RWPE1 (cell line): ENCODE measurements at regions not wholly inside any gene's neighbourhood (a gene's known extent, or its start where the extent isn't known, plus 50 kb on each side); places are given as distances from the start of the nearest gene placed in this dataset.

Experiments used
- CTCF ChIA-PET: fragments of 350-600 bp; sonication (Branson Sonifier 250); formaldehyde crosslinking; extraction: SDS; loops from one replicate; lab custom pipeline; 2021; lab: Yijun Ruan, JAX
- POLR2A ChIA-PET: fragments of 400-600 bp; formaldehyde crosslinking; extraction: SDS; loops from one replicate; lab custom pipeline; 2020; ENCODE audit warnings: antibody characterized with exemption; ENCODE audit not compliant: low non-redundant PET; lab: Yijun Ruan, JAX
- DNase-seq: peaks from one replicate; pipeline ENCODE4 v3.0.0; 2012; ENCODE audit warnings: low spot score
- H3K27ac ChIP-seq: fragments of 450-650 bp; 2 replicates; pipeline ENCODE4 v1.5.1; 2017
- CTCF ChIP-seq: fragments of 450-650 bp; conservative IDR thresholded peaks from 2 replicates; pipeline ENCODE4 v1.5.1; 2017; ENCODE audit warnings: low read depth, mild to moderate bottlenecking

- no peak for TF ChIP-seq CTCF
- H3K27ac ChIP-seq, result no peak overlapping the region
- ChIA-PET CTCF (interaction anchor here (0.8 kb wide), 1 partner anchor 53 kb away, joined by 4 read pairs; no protein-coding TSS in a partner anchor), POLR2A (no interaction called here)
- no peak for DNase-seq
These were observed 126.4 kb upstream of the CDH4 start for GRCh38 chr20:61125546-61126180.

GRCh38 chr20:61126369-61127195 is 125.5 kb upstream of the CDH4 start:
- no peak for TF ChIP-seq CTCF
- ChIA-PET CTCF (interaction anchor here (0.6 kb wide), 1 partner anchor 18 kb away, joined by 3 read pairs; no protein-coding TSS in a partner anchor), POLR2A (no interaction called here)
- no peak for DNase-seq
- no peak overlapping the region for H3K27ac ChIP-seq

- no peak overlapping the region for H3K27ac ChIP-seq
- peak; percentile 77 for DNase-seq
- no peak for TF ChIP-seq CTCF
These were observed 124.6 kb upstream of the CDH4 start for GRCh38 chr20:61127311-61128039.

GRCh38 chr20:61128701-61129269 is 123.3 kb upstream of the CDH4 start:
- TF ChIP-seq CTCF, result no peak
- no peak overlapping the region for H3K27ac ChIP-seq
- CTCF ChIA-PET, result interaction anchor here (1.4 kb wide), 1 partner anchor 918 kb away, joined by 3 read pairs; no protein-coding TSS in a partner anchor
- DNase-seq, result no peak
- POLR2A ChIA-PET, result no interaction called here

More at GRCh38 chr20:61127311-61128039, 124.6 kb upstream of the CDH4 start:
- POLR2A ChIA-PET, result no interaction called here
- CTCF ChIA-PET, result no interaction called here

- ChIA-PET POLR2A (no interaction called here), CTCF (interaction anchor here (0.9 to 1.4 kb wide), 2 partner anchors 85 to 919 kb away, joined by 3 to 4 read pairs; no protein-coding TSS in a partner anchor)
- H3K27ac ChIP-seq, result no peak overlapping the region
- no peak for TF ChIP-seq CTCF
- no peak for DNase-seq
These were observed 122.8 kb upstream of the CDH4 start for GRCh38 chr20:61129311-61129710.

- no peak for DNase-seq
- no peak overlapping the region for H3K27ac ChIP-seq
- TF ChIP-seq CTCF, result no peak
- ChIA-PET POLR2A (no interaction called here), CTCF (no interaction called here)
These were observed 121.9 kb upstream of the CDH4 start for GRCh38 chr20:61130156-61130555.
